HG02973 (cell line): ENCODE measurements at regions not wholly inside any gene's neighbourhood (a gene's known extent, or its start where the extent isn't known, plus 50 kb on each side); places are given as distances from the start of the nearest gene placed in this dataset.

Source experiments
- ATAC-seq: cut with Tn5 transposase; IDR thresholded peaks from one replicate; pipeline ENCODE4 v1.9.1; 2021; ENCODE audit warnings: moderate library complexity; ENCODE audit not compliant: unreplicated experiment

GRCh38 chr15:61639491-61639890 lies 410.4 kb upstream of the RORA start:
- no peak for ATAC-seq

GRCh38 chr15:61634837-61635236 lies 405.7 kb upstream of the RORA start:
- ATAC-seq: no peak

- no peak for ATAC-seq
Measured at GRCh38 chr15:61633951-61634350, 404.8 kb upstream of the RORA start.

GRCh38 chr15:61629269-61629668 lies 400.2 kb upstream of the RORA start:
- ATAC-seq: no peak

GRCh38 chr15:61624950-61625349 lies 395.8 kb upstream of the RORA start:
- ATAC-seq: no peak

GRCh38 chr15:61623746-61624145 lies 394.6 kb upstream of the RORA start:
- no peak for ATAC-seq

- ATAC-seq: no peak
Measured at GRCh38 chr15:61621865-61622264, 392.8 kb upstream of the RORA start.

GRCh38 chr15:61621146-61621545 lies 392.0 kb upstream of the RORA start:
- ATAC-seq: no peak

GRCh38 chr15:61620151-61620550 lies 391.0 kb upstream of the RORA start:
- ATAC-seq: no peak

- ATAC-seq: no peak
Measured at GRCh38 chr15:61613729-61614128, 384.6 kb upstream of the RORA start.

- no peak for ATAC-seq
Measured at GRCh38 chr15:61613138-61613537, 384.0 kb upstream of the RORA start.

GRCh38 chr15:61612111-61612510 lies 383.0 kb upstream of the RORA start:
- ATAC-seq: no peak

GRCh38 chr15:61605343-61605742 lies 376.2 kb upstream of the RORA start:
- no peak for ATAC-seq

GRCh38 chr15:61598655-61599054 lies 369.6 kb upstream of the RORA start:
- no peak for ATAC-seq

- no peak for ATAC-seq
Measured at GRCh38 chr15:61584410-61584809, 355.3 kb upstream of the RORA start.

GRCh38 chr15:61582092-61582491 lies 353.0 kb upstream of the RORA start:
- ATAC-seq: no peak

GRCh38 chr15:61575597-61575996 lies 346.5 kb upstream of the RORA start:
- ATAC-seq: no peak

GRCh38 chr15:61571026-61571425 lies 341.9 kb upstream of the RORA start:
- ATAC-seq: no peak

GRCh38 chr15:61564785-61565184 lies 335.7 kb upstream of the RORA start:
- ATAC-seq: no peak

GRCh38 chr15:61558172-61559136 lies 329.4 kb upstream of the RORA start:
- ATAC-seq: no peak

GRCh38 chr15:61556037-61556648 lies 327.0 kb upstream of the RORA start:
- no peak for ATAC-seq

- ATAC-seq: no peak
Measured at GRCh38 chr15:61549727-61550126, 320.6 kb upstream of the RORA start.
